ENCODE measurements at regions not wholly inside any gene's neighbourhood (a gene's known extent, or its start where the extent isn't known, plus 50 kb on each side); places are given as distances from the start of the nearest gene placed in this dataset.
"Not testable (repeated sequence)": the region's sequence is repeated elsewhere in the genome, so short reads cannot be mapped to it uniquely, and the experiment has no call there.

GRCh38 chr6:66179361-66179760 is 472.3 kb upstream of the EYS start (continued):
- no peak for TF ChIP-seq NPAS2 (CRISPR knock-in tag; IDR thresholded peaks at IDR 0.05; ENCODE audit: borderline replicate concordance)
- no peak for TF ChIP-seq RARB (CRISPR knock-in tag; IDR thresholded peaks at IDR 0.05)
- no peak for TF ChIP-seq POLR2A (IDR thresholded peaks at IDR 0.05; ENCODE audit: low read length)
- no peak for TF ChIP-seq RCOR1 (IDR thresholded peaks at IDR 0.05; ENCODE audit: low read depth, low read length)
- no peak for TF ChIP-seq FOXS1 (CRISPR knock-in tag; IDR thresholded peaks at IDR 0.05)

GRCh38 chr6:66173587-66173986 is 466.6 kb upstream of the EYS start:
- CTCF ChIA-PET = no interaction called here
- POLR2A ChIA-PET = no interaction called here
- Histone ChIP-seq H3K4me3 (no peak overlapping the region), H3K27ac (no peak overlapping the region), H3K4me1 (no peaks in the 10 kb centered on the region), H3K9me3 (no peaks in the 10 kb centered on the region), H3K4me2 (no peak overlapping the region)
- no peak for ATAC-seq
- no peak for TF ChIP-seq HES2 (IDR thresholded peaks at IDR 0.05)
- no peak for TF ChIP-seq ZNF302 (CRISPR knock-in tag; IDR thresholded peaks at IDR 0.05)
- no peak for TF ChIP-seq HDAC2 (IDR thresholded peaks at IDR 0.05)
- TF ChIP-seq POLR2AphosphoS2 (conservative IDR thresholded peaks at IDR 0.05; ENCODE audit: low read length) = no peak
- no peak for TF ChIP-seq CHD4 (IDR thresholded peaks at IDR 0.05; ENCODE audit: borderline replicate concordance)
- no peak for FAIRE-seq
- no peak for DNase-seq (ENCODE audit: low read depth in 1 of 2, low spot score in 1 of 2)
- WGBS (ENCODE audit: missing lambda C conversion rate) = 19% methylated on average over 6 of the region's 6 CpGs

GRCh38 chr6:66166713-66167112 is 459.7 kb upstream of the EYS start:
- CTCF ChIA-PET; FAIRE-seq; ATAC-seq; DNase-seq (ENCODE audit: low read depth in 1 of 2, low spot score in 1 of 2); H3K4me1 ChIP-seq; H3K4me2 ChIP-seq; H3K27ac ChIP-seq; POLR2A ChIA-PET; H3K4me3 ChIP-seq; H3K9me3 ChIP-seq: not testable (repeated sequence)
- WGBS (ENCODE audit: missing lambda C conversion rate) = 41% methylated on average over 6 of the region's 10 CpGs

GRCh38 chr6:66161546-66162108 is 454.6 kb upstream of the EYS start:
- no peak for DNase-seq (ENCODE audit: low read depth in 1 of 2, low spot score in 1 of 2)
- Histone ChIP-seq H3K4me1 (no peaks in the 10 kb centered on the region), H3K4me2 (no peak overlapping the region), H3K27ac (no peak overlapping the region), H3K9me3 (no peaks in the 10 kb centered on the region; the same call in 2 of the 3 replicates), H3K4me3 (no peak overlapping the region)
- ChIA-PET POLR2A (no interaction called here), CTCF (no interaction called here)
- 0% methylated on average over 1 of the region's 1 CpG for WGBS (ENCODE audit: missing lambda C conversion rate)
- TF ChIP-seq CBX8 (IDR thresholded peaks at IDR 0.05) (no peak), EHMT2 (IDR thresholded peaks at IDR 0.05; ENCODE audit: low read depth) (no peak), RNF2 (IDR thresholded peaks at IDR 0.05; ENCODE audit: borderline replicate concordance, low read depth) (no peak), HOXB5 (CRISPR knock-in tag; IDR thresholded peaks at IDR 0.05) (no peak), ESRRA (IDR thresholded peaks at IDR 0.05; ENCODE audit: borderline replicate concordance, low read length) (no peak), HOXA7 (CRISPR knock-in tag; IDR thresholded peaks at IDR 0.05) (no peak), CEBPB (IDR thresholded peaks at IDR 0.05) (no peak), TFCP2L1 (CRISPR knock-in tag; IDR thresholded peaks at IDR 0.05) (no peak), ELK1 (IDR thresholded peaks at IDR 0.05; ENCODE audit: low read depth, low read length) (no peak), NR3C1 (IDR thresholded peaks at IDR 0.05) (no peak), HDAC2 (IDR thresholded peaks at IDR 0.05) (no peak), RFX5 (IDR thresholded peaks at IDR 0.05) (no peak), GATA3 (IDR thresholded peaks at IDR 0.05; ENCODE audit: borderline replicate concordance) (no peak)
- no peak for ATAC-seq
- FAIRE-seq = no peak

Measured in A549 (cell line).